B cell (primary cell): ENCODE measurements at regions not wholly inside any gene's neighbourhood (a gene's known extent, or its start where the extent isn't known, plus 50 kb on each side); places are given as distances from the start of the nearest gene placed in this dataset.
"Not testable (repeated sequence)": the region's sequence is repeated elsewhere in the genome, so short reads cannot be mapped to it uniquely, and the experiment has no call there.

Experiments used
- ATAC-seq: fragments of 200-7000 bp; cut with Tn5 transposase; one replicate; pipeline ENCODE4 v1.10.0; 2021; ENCODE audit warnings: low read depth, mild to moderate bottlenecking, moderate number of reproducible peaks, moderate library complexity
- CTCF ChIA-PET: fragments of 350-600 bp; sonication (Branson Sonifier 250); formaldehyde crosslinking; loops from one replicate; lab custom pipeline; 2021; ENCODE audit warnings: antibody characterized with exemption, inconsistent platforms; lab: Charles Lee
- POLR2A ChIA-PET: fragments of 350-600 bp; sonication (Branson Sonifier 250); formaldehyde crosslinking; loops from one replicate; lab custom pipeline; 2021; ENCODE audit warnings: antibody characterized with exemption; lab: Charles Lee
- DNase-seq: peaks from one replicate; pipeline ENCODE4 v3.0.0; 2013
- H2AFZ ChIP-seq: 2 replicates; pipeline ENCODE4 v1.6.1; 2012; ENCODE audit warnings: mild to moderate bottlenecking, low read depth, low read length; ENCODE audit not compliant: insufficient read depth, poor library complexity, severe bottlenecking
- H3K27ac ChIP-seq, 2 donors: 1 replicate in 1 of 2; 2 replicates in 1 of 2; pipeline ENCODE4 v1.5.1; 2012 to 2013; ENCODE audit warnings: low read length in 2 of 2, mild to moderate bottlenecking in 2 of 2, moderate library complexity in 1 of 2
- H3K27me3 ChIP-seq, 4 experiments: fragments of 200-600 bp in 1 of 4; sonication (generic) in 1 of 4; replicated peaks in 1 of 4; 1 replicate in 2 of 4; 2 replicates in 2 of 4; pipeline versions ENCODE4 v1.6.1 to v1.7.0; 2013 to 2016; ENCODE audit warnings: low read length in 3 of 4, mild to moderate bottlenecking in 2 of 4, mixed read lengths in 1 of 4, moderate library complexity in 1 of 4; ENCODE audit not compliant: insufficient read depth in 4 of 4, control insufficient read depth in 3 of 4; ENCODE audit errors: control extremely low read depth in 1 of 4
- H3K36me3 ChIP-seq, 2 experiments: replicated peaks in 1 of 2; 1 replicate in 1 of 2; 2 replicates in 1 of 2; pipeline versions ENCODE4 v1.6.1 to v1.7.1; 2013; ENCODE audit warnings: low read length in 1 of 2; ENCODE audit not compliant: insufficient read depth in 2 of 2, control insufficient read depth in 1 of 2; ENCODE audit errors: control extremely low read depth in 1 of 2, extremely low read depth in 1 of 2
- H3K4me1 ChIP-seq, 2 donors: fragments of 200-600 bp in 1 of 2; sonication (generic) in 1 of 2; 1 replicate in 1 of 2; 2 replicates in 1 of 2; pipeline versions ENCODE4 v1.5.1 to v1.6.1; 2013 to 2017; ENCODE audit warnings: low read length in 2 of 2; ENCODE audit not compliant: control insufficient read depth in 2 of 2, insufficient read depth in 2 of 2
- H3K4me2 ChIP-seq: replicated peaks from 2 replicates; pipeline ENCODE3; 2012; ENCODE audit warnings: mild to moderate bottlenecking, low read depth, low read length; ENCODE audit not compliant: poor library complexity, severe bottlenecking
- H3K4me3 ChIP-seq, 5 experiments: fragments of 200-600 bp in 1 of 5; sonication (generic) in 1 of 5; 1 replicate in 3 of 5; 2 replicates in 2 of 5; pipeline versions ENCODE4 v1.5.1 to v1.7.0; 2011 to 2016; ENCODE audit warnings: low read length in 4 of 5, mild to moderate bottlenecking in 4 of 5, low read depth in 2 of 5, control low read depth in 1 of 5, moderate library complexity in 1 of 5; ENCODE audit not compliant: insufficient read depth in 1 of 5; ENCODE audit errors: control extremely low read depth in 1 of 5, extremely low read depth in 1 of 5
- H3K79me2 ChIP-seq: fragments of 200-600 bp; sonication (generic); one replicate; pipeline ENCODE4 v1.6.0; 2016; ENCODE audit warnings: low read length; ENCODE audit not compliant: control insufficient read depth, insufficient read depth
- H3K9ac ChIP-seq: fragments of 200-600 bp; sonication (generic); 2 replicates; pipeline ENCODE4 v1.6.1; 2017; ENCODE audit warnings: mild to moderate bottlenecking, low read length, moderate library complexity
- H3K9me3 ChIP-seq, 3 donors: one replicate each; pipeline versions ENCODE4 v1.6.1 to v1.7.1; 2013; ENCODE audit warnings: low read length in 2 of 3; ENCODE audit not compliant: control insufficient read depth in 2 of 3, insufficient read depth in 1 of 3; ENCODE audit errors: control extremely low read depth in 1 of 3
- H4K20me1 ChIP-seq: 2 replicates; pipeline ENCODE4 v1.6.0; 2012; ENCODE audit warnings: mild to moderate bottlenecking, low read length; ENCODE audit not compliant: insufficient read depth, control insufficient read depth, poor library complexity, severe bottlenecking
- H3K27ac Mint-ChIP-seq: one replicate; pipeline ENCODE4 v1.8.0; 2021; ENCODE audit warnings: mixed read lengths
- H3K27me3 Mint-ChIP-seq: one replicate; pipeline ENCODE4 v1.8.0; 2021; ENCODE audit warnings: mixed read lengths
- H3K4me1 Mint-ChIP-seq: one replicate; pipeline ENCODE4 v1.8.0; 2021; ENCODE audit warnings: mixed read lengths
- H3K4me3 Mint-ChIP-seq: one replicate; pipeline ENCODE4 v1.8.0; 2021; ENCODE audit warnings: mixed read lengths
- H3K9me3 Mint-ChIP-seq: one replicate; pipeline ENCODE4 v1.8.0; 2022; ENCODE audit warnings: mixed read lengths; ENCODE audit not compliant: insufficient read depth
- EZH2 ChIP-seq: IDR thresholded peaks from 2 replicates; pipeline ENCODE4 v1.6.1; 2012; ENCODE audit warnings: borderline replicate concordance, low read depth, mild to moderate bottlenecking, moderate library complexity, low read length; ENCODE audit not compliant: insufficient read depth, poor library complexity, severe bottlenecking
- WGBS: methylation state at CpG from one replicate; pipeline ENCODE4 v1.1.5; 2013; ENCODE audit warnings: missing lambda C conversion rate; ENCODE audit not compliant: insufficient coverage; 5-methylcytosine and 5-hydroxymethylcytosine counted together
- intact Hi-C: fragments of 100-400 bp; cut with micrococcal nuclease; formaldehyde crosslinking; loops from one replicate; pipeline ENCODE4 v1.10.0; 2022
- TF ChIP-seq, protein P1 (sequence below): fragments of 200-600 bp; IDR thresholded peaks from one replicate; pipeline ENCODE4 v1.8.0; 2022; ENCODE audit warnings: antibody characterized with exemption, mild to moderate bottlenecking

DNA sequence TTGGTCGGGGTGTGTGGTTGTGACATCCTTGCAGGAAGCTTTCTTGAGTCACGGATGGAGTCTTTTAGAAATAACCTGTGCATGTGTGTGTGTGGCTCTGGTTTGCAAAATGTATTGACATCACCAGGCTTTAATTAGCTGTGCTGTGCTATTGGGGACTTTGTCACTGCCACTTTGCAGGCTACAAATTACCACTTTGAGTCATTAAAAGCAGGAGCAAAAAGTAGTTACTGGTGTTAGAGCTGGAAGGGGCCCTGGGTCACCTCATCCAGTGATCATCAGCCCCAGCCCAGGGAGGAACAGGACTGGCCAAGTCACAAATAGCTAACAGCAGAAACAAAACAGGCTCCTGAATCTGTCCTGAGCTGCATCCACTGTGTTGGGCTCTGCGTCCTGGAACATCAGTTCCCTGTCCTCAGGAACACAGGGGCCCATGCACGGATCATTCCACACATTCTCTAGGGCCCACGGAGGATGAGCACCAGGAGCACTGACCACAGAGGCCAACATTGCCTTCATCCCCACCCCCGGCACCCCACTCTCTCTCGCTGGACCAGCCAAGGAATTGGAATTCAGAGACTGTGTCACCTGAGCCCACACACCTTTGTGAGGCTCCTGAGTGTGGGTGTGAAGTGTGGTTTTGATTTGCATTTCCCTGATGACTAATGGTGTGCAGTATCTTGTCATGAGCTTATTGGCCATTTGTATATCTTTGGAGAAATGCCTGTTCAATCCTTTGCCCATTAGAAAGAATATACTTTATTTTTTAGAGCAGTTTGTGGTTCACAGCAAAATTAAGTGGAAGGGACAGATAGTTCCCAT, 280.1 kb upstream of the C1orf174 start:
- Histone ChIP-seq H3K27ac (no peak overlapping the region), H3K4me1 (no peaks in the 10 kb centered on the region), H3K36me3 (no peaks in the 10 kb centered on the region), H3K9me3 (peaks cover 0 to 6% (median 0%) of the 10 kb centered on the region in 3 donors), H3K79me2 (no peaks in the 10 kb centered on the region), H3K9ac (no peak overlapping the region), H3K27me3 (no peaks in the 10 kb centered on the region), H3K4me2 (no peak overlapping the region), H4K20me1 (no peaks in the 10 kb centered on the region), H2AFZ (no peak overlapping the region), H3K4me3 (no peak overlapping the region)
- 71% methylated on average over 6 of the region's 7 CpGs for WGBS
- H3K9me3 Mint-ChIP-seq: no peaks in the 10 kb centered on the region
- H3K4me3 Mint-ChIP-seq: no peak overlapping the region
- ChIA-PET POLR2A (no interaction called here), CTCF (no interaction called here)
- ATAC-seq: no peak
- H3K4me1 Mint-ChIP-seq: peaks cover 2% of the 10 kb centered on the region
- TF ChIP-seq, protein P1, sequence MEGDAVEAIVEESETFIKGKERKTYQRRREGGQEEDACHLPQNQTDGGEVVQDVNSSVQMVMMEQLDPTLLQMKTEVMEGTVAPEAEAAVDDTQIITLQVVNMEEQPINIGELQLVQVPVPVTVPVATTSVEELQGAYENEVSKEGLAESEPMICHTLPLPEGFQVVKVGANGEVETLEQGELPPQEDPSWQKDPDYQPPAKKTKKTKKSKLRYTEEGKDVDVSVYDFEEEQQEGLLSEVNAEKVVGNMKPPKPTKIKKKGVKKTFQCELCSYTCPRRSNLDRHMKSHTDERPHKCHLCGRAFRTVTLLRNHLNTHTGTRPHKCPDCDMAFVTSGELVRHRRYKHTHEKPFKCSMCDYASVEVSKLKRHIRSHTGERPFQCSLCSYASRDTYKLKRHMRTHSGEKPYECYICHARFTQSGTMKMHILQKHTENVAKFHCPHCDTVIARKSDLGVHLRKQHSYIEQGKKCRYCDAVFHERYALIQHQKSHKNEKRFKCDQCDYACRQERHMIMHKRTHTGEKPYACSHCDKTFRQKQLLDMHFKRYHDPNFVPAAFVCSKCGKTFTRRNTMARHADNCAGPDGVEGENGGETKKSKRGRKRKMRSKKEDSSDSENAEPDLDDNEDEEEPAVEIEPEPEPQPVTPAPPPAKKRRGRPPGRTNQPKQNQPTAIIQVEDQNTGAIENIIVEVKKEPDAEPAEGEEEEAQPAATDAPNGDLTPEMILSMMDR: no peak
- no peak for TF ChIP-seq EZH2
- DNase-seq: no peak
- intact Hi-C loops: no loop called here
- H3K27ac Mint-ChIP-seq: no peak overlapping the region
- H3K27me3 Mint-ChIP-seq: peaks cover 5% of the 10 kb centered on the region

DNA sequence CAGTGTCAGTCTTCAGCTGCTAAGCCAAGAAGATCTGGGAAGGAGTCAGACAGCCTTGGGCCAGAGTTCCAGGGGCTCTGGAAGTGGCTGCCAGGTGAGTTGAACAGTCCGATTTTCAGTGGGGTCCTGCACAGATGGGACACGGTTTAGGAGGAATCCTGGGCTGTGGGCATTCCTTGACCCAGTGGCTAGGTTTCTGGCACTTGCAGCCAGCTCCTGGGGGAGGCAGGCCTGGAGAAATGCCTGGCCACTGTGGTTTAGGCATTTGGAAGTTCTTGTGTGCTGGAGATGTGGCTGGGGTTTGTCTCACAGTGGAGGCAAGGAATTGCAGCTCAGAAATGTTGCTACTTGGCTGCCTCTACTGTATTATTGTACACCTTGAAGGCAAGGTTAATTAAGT, 286.4 kb upstream of the C1orf174 start:
- H3K4me1 ChIP-seq, H3K36me3 ChIP-seq, DNase-seq, H3K9ac ChIP-seq, H3K79me2 ChIP-seq, H2AFZ ChIP-seq, CTCF ChIA-PET, H3K27ac Mint-ChIP-seq, H3K4me2 ChIP-seq, H3K27me3 ChIP-seq, H3K4me3 ChIP-seq, H3K9me3 Mint-ChIP-seq, H3K4me3 Mint-ChIP-seq, H3K4me1 Mint-ChIP-seq, H3K27ac ChIP-seq, H3K9me3 ChIP-seq, POLR2A ChIA-PET, ATAC-seq, H3K27me3 Mint-ChIP-seq, H4K20me1 ChIP-seq, intact Hi-C loops: not testable (repeated sequence)
- 100% methylated on average over 2 of the region's 2 CpGs for WGBS
